IPS DF 6.9 (cell line): ENCODE measurements at regions not wholly inside any gene's neighbourhood (a gene's known extent, or its start where the extent isn't known, plus 50 kb on each side); places are given as distances from the start of the nearest gene placed in this dataset.

ENCODE experiments used
- DNase-seq: peaks from one replicate; pipeline ENCODE4 v3.0.0-alpha.2; 2013; ENCODE audit warnings: low read depth, low spot score
- H3K27ac ChIP-seq: one replicate; pipeline ENCODE4 v1.5.1; 2013; ENCODE audit warnings: low read length, control low read depth
- H3K27me3 ChIP-seq: 2 replicates; pipeline ENCODE4 v1.6.1; 2013; ENCODE audit warnings: mild to moderate bottlenecking, low read length; ENCODE audit not compliant: control insufficient read depth, insufficient read depth
- H3K36me3 ChIP-seq: 2 replicates; pipeline ENCODE4 v1.6.1; 2013; ENCODE audit warnings: low read length; ENCODE audit not compliant: control insufficient read depth, insufficient read depth
- H3K4me1 ChIP-seq: 2 replicates; pipeline ENCODE4 v1.6.1; 2013; ENCODE audit warnings: low read length; ENCODE audit not compliant: control insufficient read depth, insufficient read depth
- H3K4me3 ChIP-seq: 2 replicates; pipeline ENCODE4 v1.5.1; 2013; ENCODE audit warnings: mild to moderate bottlenecking, low read length
- H3K9me3 ChIP-seq: 2 replicates; pipeline ENCODE4 v1.6.1; 2013; ENCODE audit warnings: low read length, inconsistent platforms; ENCODE audit not compliant: control insufficient read depth, insufficient read depth
- WGBS: extraction: QIAGEN DNeasy Blood & Tissue Kit; methylation state at CpG from one replicate; pipeline ENCODE4 v1.1.7; 2013; ENCODE audit warnings: mixed read lengths, missing lambda C conversion rate; ENCODE audit not compliant: insufficient read length, insufficient coverage; 5-methylcytosine and 5-hydroxymethylcytosine counted together

GRCh38 chr18:55079481-55080355 lies 120.5 kb upstream of the CCDC68 start:
- Histone ChIP-seq H3K36me3 (no peaks in the 10 kb centered on the region), H3K27ac (no peak overlapping the region), H3K4me3 (no peak overlapping the region), H3K4me1 (no peaks in the 10 kb centered on the region), H3K9me3 (no peaks in the 10 kb centered on the region), H3K27me3 (no peaks in the 10 kb centered on the region)
- WGBS: no CpG with 5 or more reads among the region's 17 CpGs
- DNase-seq: no peak

- DNase-seq: no peak
- no peak overlapping the region for H3K27ac ChIP-seq
- no peaks in the 10 kb centered on the region for H3K9me3 ChIP-seq
- no peaks in the 10 kb centered on the region for H3K4me1 ChIP-seq
- no peaks in the 10 kb centered on the region for H3K27me3 ChIP-seq
- no CpG with 5 or more reads among the region's 6 CpGs for WGBS
- no peak overlapping the region for H3K4me3 ChIP-seq
- H3K36me3 ChIP-seq: no peaks in the 10 kb centered on the region
These were observed 119.8 kb upstream of the CCDC68 start for GRCh38 chr18:55079067-55079466.

- Histone ChIP-seq H3K27me3 (no peaks in the 10 kb centered on the region), H3K36me3 (no peaks in the 10 kb centered on the region), H3K4me1 (no peaks in the 10 kb centered on the region), H3K27ac (no peak overlapping the region), H3K9me3 (no peaks in the 10 kb centered on the region), H3K4me3 (no peak overlapping the region)
- DNase-seq: no peak
- no CpG with 5 or more reads among the region's 8 CpGs for WGBS
These were observed 119.2 kb upstream of the CCDC68 start for GRCh38 chr18:55078303-55078932.

- H3K4me1 ChIP-seq: no peaks in the 10 kb centered on the region
- no peaks in the 10 kb centered on the region for H3K27me3 ChIP-seq
- DNase-seq: no peak
- no peak overlapping the region for H3K4me3 ChIP-seq
- no peaks in the 10 kb centered on the region for H3K36me3 ChIP-seq
- H3K27ac ChIP-seq: no peak overlapping the region
- no CpG with 5 or more reads among the region's 6 CpGs for WGBS
- H3K9me3 ChIP-seq: no peaks in the 10 kb centered on the region
These were observed 117.5 kb upstream of the CCDC68 start for GRCh38 chr18:55076643-55077218.

- H3K4me3 ChIP-seq: no peak overlapping the region
- no peak overlapping the region for H3K27ac ChIP-seq
- H3K9me3 ChIP-seq: no peaks in the 10 kb centered on the region
- H3K27me3 ChIP-seq: no peaks in the 10 kb centered on the region
- H3K4me1 ChIP-seq: no peaks in the 10 kb centered on the region
- no peak for DNase-seq
- H3K36me3 ChIP-seq: no peaks in the 10 kb centered on the region
These were observed 114.6 kb upstream of the CCDC68 start for GRCh38 chr18:55073834-55074233.

- no peak for DNase-seq
- Histone ChIP-seq H3K4me3 (no peak overlapping the region), H3K27me3 (no peaks in the 10 kb centered on the region), H3K36me3 (no peaks in the 10 kb centered on the region), H3K27ac (no peak overlapping the region), H3K9me3 (no peaks in the 10 kb centered on the region), H3K4me1 (no peaks in the 10 kb centered on the region)
- no CpG with 5 or more reads among the region's 4 CpGs for WGBS
These were observed 113.9 kb upstream of the CCDC68 start for GRCh38 chr18:55073116-55073515.

- H3K9me3 ChIP-seq: no peaks in the 10 kb centered on the region
- no peak overlapping the region for H3K27ac ChIP-seq
- no peaks in the 10 kb centered on the region for H3K27me3 ChIP-seq
- DNase-seq: no peak
- no peaks in the 10 kb centered on the region for H3K36me3 ChIP-seq
- no CpG with 5 or more reads among the region's 4 CpGs for WGBS
- H3K4me1 ChIP-seq: no peaks in the 10 kb centered on the region
- H3K4me3 ChIP-seq: no peak overlapping the region
These were observed 113.4 kb upstream of the CCDC68 start for GRCh38 chr18:55072698-55073097.

GRCh38 chr18:55072181-55072580 lies 112.9 kb upstream of the CCDC68 start:
- Histone ChIP-seq H3K27ac (no peak overlapping the region), H3K4me1 (no peaks in the 10 kb centered on the region), H3K9me3 (no peaks in the 10 kb centered on the region), H3K27me3 (no peaks in the 10 kb centered on the region), H3K36me3 (no peaks in the 10 kb centered on the region), H3K4me3 (no peak overlapping the region)
- no CpG with 5 or more reads among the region's 2 CpGs for WGBS
- DNase-seq: no peak

- WGBS: no CpG with 5 or more reads among the region's 6 CpGs
- Histone ChIP-seq H3K9me3 (no peaks in the 10 kb centered on the region), H3K36me3 (no peaks in the 10 kb centered on the region), H3K27me3 (no peaks in the 10 kb centered on the region), H3K4me3 (no peak overlapping the region), H3K4me1 (no peaks in the 10 kb centered on the region), H3K27ac (no peak overlapping the region)
- DNase-seq: no peak
These were observed 110.2 kb upstream of the CCDC68 start for GRCh38 chr18:55069497-55069896.

- Histone ChIP-seq H3K27me3 (no peaks in the 10 kb centered on the region), H3K27ac (no peak overlapping the region), H3K4me1 (no peaks in the 10 kb centered on the region), H3K4me3 (no peak overlapping the region), H3K9me3 (no peaks in the 10 kb centered on the region), H3K36me3 (no peaks in the 10 kb centered on the region)
- DNase-seq: no peak
- no CpG with 5 or more reads among the region's 5 CpGs for WGBS
These were observed 105.5 kb upstream of the CCDC68 start for GRCh38 chr18:55064760-55065159.
